ENCODE measurements at regions not wholly inside any gene's neighbourhood (a gene's known extent, or its start where the extent isn't known, plus 50 kb on each side); places are given as distances from the start of the nearest gene placed in this dataset.
"Not testable (repeated sequence)": the region's sequence is repeated elsewhere in the genome, so short reads cannot be mapped to it uniquely, and the experiment has no call there.

DNA sequence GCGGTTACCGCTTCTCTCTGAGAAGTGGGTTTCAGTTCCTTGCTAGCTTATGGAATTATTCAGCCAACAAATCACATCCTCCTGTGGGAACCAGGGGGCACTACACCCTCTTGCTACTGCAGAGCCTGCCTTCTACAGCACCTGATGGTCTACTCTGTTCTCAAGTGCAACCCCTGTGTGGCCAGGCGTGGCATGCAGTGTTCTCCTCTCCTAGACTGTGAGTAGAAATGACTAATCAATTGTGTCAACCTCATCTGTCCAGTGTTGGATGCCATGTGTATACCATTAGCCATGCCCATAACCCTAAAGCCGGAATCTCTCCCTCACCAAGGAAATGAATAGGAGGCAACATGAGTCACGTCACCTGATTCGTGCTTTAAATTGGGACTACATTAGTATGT lies 117.2 kb upstream of the LIFR start:
- Histone ChIP-seq H3F3A (ENCODE audit: insufficient read depth) (no peaks in the 10 kb centered on the region), H3K4me2 (ENCODE audit: unreplicated experiment) (no peak overlapping the region), H3K27me3 (replicated peaks; ENCODE audit: insufficient read depth) (no peaks in the 10 kb centered on the region), H3K9me2 (ENCODE audit: insufficient read depth) (no peaks in the 10 kb centered on the region), H3K4me1 (ENCODE audit: insufficient read depth) (no peaks in the 10 kb centered on the region), H3K9ac (no peak overlapping the region), H3K36me3 (ENCODE audit: low read depth) (no peaks in the 10 kb centered on the region), H3K9me3 (ENCODE audit: low read depth) (no peaks in the 10 kb centered on the region), H4K20me1 (ENCODE audit: insufficient read depth) (no peaks in the 10 kb centered on the region), H2AFZ (no peak overlapping the region), H3K4me3 (no peak overlapping the region), H3K79me2 (ENCODE audit: insufficient read depth) (no peaks in the 10 kb centered on the region), H3K27ac (no peak overlapping the region)
- in situ Hi-C loops (cut with MboI): no loop called here
- TF ChIP-seq EZH2phosphoT487 (IDR thresholded peaks at IDR 0.05; ENCODE audit: insufficient read depth, low read depth) (no peak), EZH2 (IDR thresholded peaks at IDR 0.05; ENCODE audit: insufficient read depth, poor library complexity, severe bottlenecking) (no peak)
- DNase-seq: peak; percentile 5
- WGBS, 2 experiments (ENCODE audit: low coverage in 1 of 2, low lambda C conversion rate in 2 of 2, missing lambda C conversion rate in 2 of 2): 85 to 86% methylated on average over 6 of the region's 6 CpGs

DNA sequence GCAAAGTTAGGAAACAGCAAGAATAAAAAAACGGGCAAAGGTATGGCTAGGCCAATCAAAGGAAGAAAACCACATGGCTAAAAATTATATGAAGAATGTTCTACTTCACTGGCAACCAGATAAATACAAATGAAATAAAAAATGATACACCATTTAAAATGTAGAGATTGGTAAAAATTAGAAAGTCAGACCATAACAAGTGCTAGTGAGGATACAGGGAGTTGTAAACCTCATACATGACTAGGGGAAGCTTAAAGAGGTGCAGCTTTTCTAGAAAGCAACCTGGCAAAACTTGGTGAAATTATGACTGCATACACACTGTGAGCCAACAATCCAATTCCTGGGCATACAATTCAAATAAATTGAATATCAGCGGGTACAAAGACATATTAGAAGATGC lies 119.0 kb upstream of the LIFR start:
- in situ Hi-C loops (cut with MboI): no loop called here
- H3K79me2 ChIP-seq (ENCODE audit: insufficient read depth): no peaks in the 10 kb centered on the region
- no peaks in the 10 kb centered on the region for H3K27me3 ChIP-seq (replicated peaks; ENCODE audit: insufficient read depth)
- H3K9me3 ChIP-seq (ENCODE audit: low read depth): no peaks in the 10 kb centered on the region
- no peaks in the 10 kb centered on the region for H3K36me3 ChIP-seq (ENCODE audit: low read depth)
- 54 to 72% methylated on average over 2 of the region's 2 CpGs for WGBS, 2 experiments (ENCODE audit: low coverage in 1 of 2, low lambda C conversion rate in 2 of 2, missing lambda C conversion rate in 2 of 2)
- DNase-seq: no peak
- no peak overlapping the region for H3K27ac ChIP-seq
- H3F3A ChIP-seq (ENCODE audit: insufficient read depth): no peaks in the 10 kb centered on the region
- TF ChIP-seq EZH2phosphoT487 (IDR thresholded peaks at IDR 0.05; ENCODE audit: insufficient read depth, low read depth) (no peak), EZH2 (IDR thresholded peaks at IDR 0.05; ENCODE audit: insufficient read depth, poor library complexity, severe bottlenecking) (no peak)
- H3K9ac ChIP-seq: no peak overlapping the region
- H3K4me3 ChIP-seq: no peak overlapping the region
- H3K9me2 ChIP-seq (ENCODE audit: insufficient read depth): no peaks in the 10 kb centered on the region
- no peaks in the 10 kb centered on the region for H4K20me1 ChIP-seq (ENCODE audit: insufficient read depth)
- no peak overlapping the region for H2AFZ ChIP-seq
- no peak overlapping the region for H3K4me2 ChIP-seq (ENCODE audit: unreplicated experiment)
- no peaks in the 10 kb centered on the region for H3K4me1 ChIP-seq (ENCODE audit: insufficient read depth)

DNA sequence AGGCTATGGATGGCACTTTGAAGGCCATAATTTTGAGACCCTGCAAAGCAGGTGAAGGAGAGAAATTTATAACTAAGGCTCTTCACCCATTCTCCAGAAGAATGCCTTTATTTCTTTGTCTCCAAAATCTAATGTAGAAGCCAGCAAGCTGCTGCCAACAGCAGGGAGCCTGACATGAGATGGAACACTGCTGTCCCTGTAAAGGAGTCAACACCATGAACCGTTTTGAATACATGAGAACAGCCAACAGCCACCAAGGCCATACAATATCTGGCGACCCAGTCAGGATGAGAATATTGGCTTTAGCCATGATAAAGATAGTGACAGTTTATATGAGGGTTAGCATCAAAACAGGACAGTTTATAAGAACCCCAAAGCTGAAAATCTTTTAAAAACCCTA lies 121.2 kb upstream of the LIFR start:
- Histone ChIP-seq H3K27me3 (replicated peaks; ENCODE audit: insufficient read depth) (0 out of 2 replicates have a peak, but pooled peaks cover 6% of the 10 kb centered on the region), H4K20me1 (ENCODE audit: insufficient read depth) (no peaks in the 10 kb centered on the region), H2AFZ (no peak overlapping the region), H3K9me3 (ENCODE audit: low read depth) (no peaks in the 10 kb centered on the region), H3K9ac (no peak overlapping the region), H3K4me1 (ENCODE audit: insufficient read depth) (no peaks in the 10 kb centered on the region), H3K9me2 (ENCODE audit: insufficient read depth) (no peaks in the 10 kb centered on the region), H3K4me3 (no peak overlapping the region), H3F3A (ENCODE audit: insufficient read depth) (no peaks in the 10 kb centered on the region), H3K36me3 (ENCODE audit: low read depth) (no peaks in the 10 kb centered on the region), H3K79me2 (ENCODE audit: insufficient read depth) (no peaks in the 10 kb centered on the region), H3K4me2 (ENCODE audit: unreplicated experiment) (no peak overlapping the region), H3K27ac (no peak overlapping the region)
- TF ChIP-seq EZH2phosphoT487 (IDR thresholded peaks at IDR 0.05; ENCODE audit: insufficient read depth, low read depth): no peak
- 31 to 42% methylated on average over 2 of the region's 2 CpGs for WGBS, 2 experiments (ENCODE audit: low coverage in 1 of 2, low lambda C conversion rate in 2 of 2, missing lambda C conversion rate in 2 of 2)
- no peak for DNase-seq
- in situ Hi-C loops (cut with MboI): no loop called here

DNA sequence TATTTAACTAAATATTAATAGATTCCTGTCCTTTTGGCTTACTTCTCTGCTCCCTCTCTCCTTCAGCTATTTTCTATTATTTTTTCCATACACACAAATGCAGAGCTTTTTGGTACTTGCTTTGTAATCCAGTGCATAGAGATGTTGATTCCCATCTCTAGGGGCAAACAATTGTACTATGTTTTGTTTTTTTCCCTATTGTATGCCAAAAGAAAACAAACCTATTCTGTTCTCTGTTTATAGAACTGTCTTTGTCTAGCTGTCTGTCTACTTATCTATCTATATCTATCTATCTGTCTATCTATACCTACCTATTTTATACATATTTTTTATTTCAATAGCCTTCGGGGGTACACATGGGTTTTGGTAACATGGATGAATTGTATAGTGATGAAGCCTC lies 121.6 kb upstream of the LIFR start:
- in situ Hi-C loops (cut with MboI): no loop called here

DNA sequence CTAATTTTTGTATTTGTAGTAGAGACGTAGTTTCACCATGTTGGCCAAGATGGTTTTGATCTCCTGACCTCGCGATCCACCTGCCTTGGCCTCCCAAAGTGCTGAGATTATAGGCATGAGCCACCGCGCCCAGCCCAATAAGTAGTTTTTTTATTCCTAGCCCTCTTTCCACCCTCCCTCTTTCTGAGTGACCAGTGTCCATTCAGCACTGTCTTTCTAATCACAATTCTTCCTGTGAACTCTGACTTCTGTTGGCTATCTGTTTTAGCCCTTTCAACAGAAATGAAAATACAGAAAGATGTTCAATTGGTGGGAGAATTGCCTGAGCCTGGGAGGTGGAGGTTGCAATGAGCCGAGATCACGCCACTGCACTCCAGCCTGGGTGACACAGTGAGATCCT lies 122.3 kb upstream of the LIFR start:
- H3K4me1 ChIP-seq (ENCODE audit: insufficient read depth); H3K4me2 ChIP-seq (ENCODE audit: unreplicated experiment); H3K9me2 ChIP-seq (ENCODE audit: insufficient read depth); H3K36me3 ChIP-seq (ENCODE audit: low read depth); in situ Hi-C loops (cut with MboI); H3F3A ChIP-seq (ENCODE audit: insufficient read depth); H3K27me3 ChIP-seq (replicated peaks; ENCODE audit: insufficient read depth); H2AFZ ChIP-seq; DNase-seq; H3K4me3 ChIP-seq; H3K27ac ChIP-seq; H3K9me3 ChIP-seq (ENCODE audit: low read depth); H3K79me2 ChIP-seq (ENCODE audit: insufficient read depth); H4K20me1 ChIP-seq (ENCODE audit: insufficient read depth); H3K9ac ChIP-seq: not testable (repeated sequence)
- 88 to 93% methylated on average over 7 of the region's 7 CpGs for WGBS, 2 experiments (ENCODE audit: low coverage in 1 of 2, low lambda C conversion rate in 2 of 2, missing lambda C conversion rate in 2 of 2)

More for the DNA sequence above, 121.6 kb upstream of the LIFR start:
- no peak overlapping the region for H3K4me2 ChIP-seq (ENCODE audit: unreplicated experiment)
- H4K20me1 ChIP-seq (ENCODE audit: insufficient read depth): no peaks in the 10 kb centered on the region
- no peaks in the 10 kb centered on the region for H3F3A ChIP-seq (ENCODE audit: insufficient read depth)
- no peak for DNase-seq
- H3K9me3 ChIP-seq (ENCODE audit: low read depth): no peaks in the 10 kb centered on the region
- H3K9ac ChIP-seq: no peak overlapping the region
- TF ChIP-seq EZH2phosphoT487 (IDR thresholded peaks at IDR 0.05; ENCODE audit: insufficient read depth, low read depth) (no peak), EZH2 (IDR thresholded peaks at IDR 0.05; ENCODE audit: insufficient read depth, poor library complexity, severe bottlenecking) (no peak)
- no peaks in the 10 kb centered on the region for H3K4me1 ChIP-seq (ENCODE audit: insufficient read depth)
- WGBS, 2 experiments (ENCODE audit: low coverage in 1 of 2, low lambda C conversion rate in 2 of 2, missing lambda C conversion rate in 2 of 2): 78 to 81% methylated on average over 1 of the region's 1 CpG
- H3K27me3 ChIP-seq (replicated peaks; ENCODE audit: insufficient read depth): 0 out of 2 replicates have a peak, but pooled peaks cover 6% of the 10 kb centered on the region
- no peaks in the 10 kb centered on the region for H3K36me3 ChIP-seq (ENCODE audit: low read depth)
- no peaks in the 10 kb centered on the region for H3K79me2 ChIP-seq (ENCODE audit: insufficient read depth)
- H3K9me2 ChIP-seq (ENCODE audit: insufficient read depth): no peaks in the 10 kb centered on the region
- H3K4me3 ChIP-seq: no peak overlapping the region
- H3K27ac ChIP-seq: no peak overlapping the region
- no peak overlapping the region for H2AFZ ChIP-seq
